ENCODE measurements at regions not wholly inside any gene's neighbourhood (a gene's known extent, or its start where the extent isn't known, plus 50 kb on each side); places are given as distances from the start of the nearest gene placed in this dataset.

DNA sequence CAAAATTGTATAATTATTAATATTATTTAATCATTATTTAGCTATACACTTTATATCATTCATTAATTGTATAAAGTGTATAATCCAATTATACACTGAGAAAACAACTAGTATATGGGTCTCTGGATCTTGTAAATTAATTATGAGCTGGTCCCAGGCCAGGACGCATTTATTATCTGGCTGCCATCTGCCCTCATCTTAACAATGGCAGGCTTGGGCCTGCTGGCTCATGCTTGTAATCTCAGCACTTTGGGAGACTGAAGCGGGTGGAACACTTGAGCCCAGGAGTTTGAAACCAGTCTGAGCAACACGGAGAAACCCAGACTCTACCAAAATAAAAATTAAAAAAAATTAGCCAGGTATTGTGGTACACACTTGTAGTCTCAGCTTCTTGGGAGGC, 502.2 kb upstream of the NRXN1 start:
- DNase-seq = no peak

DNA sequence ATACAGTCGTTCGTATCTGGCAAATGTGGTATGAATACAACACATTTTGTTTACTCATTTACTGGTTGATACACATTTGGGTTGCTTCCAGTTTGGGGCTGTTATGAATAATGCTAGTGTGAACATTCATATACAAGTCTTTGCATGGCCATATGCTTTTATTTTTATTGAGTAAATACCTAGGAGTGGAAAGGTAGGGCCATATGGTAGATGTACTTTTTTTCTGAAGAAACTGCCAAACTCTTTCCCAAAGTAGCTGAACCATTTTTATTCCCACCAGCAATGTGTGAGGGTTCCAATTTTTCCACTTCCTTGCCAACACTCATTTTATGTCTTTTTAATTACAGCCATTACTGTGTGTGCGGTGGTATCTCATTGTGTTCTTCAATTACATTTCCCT, 496.2 kb upstream of the NRXN1 start:
- DNase-seq = no peak

DNA sequence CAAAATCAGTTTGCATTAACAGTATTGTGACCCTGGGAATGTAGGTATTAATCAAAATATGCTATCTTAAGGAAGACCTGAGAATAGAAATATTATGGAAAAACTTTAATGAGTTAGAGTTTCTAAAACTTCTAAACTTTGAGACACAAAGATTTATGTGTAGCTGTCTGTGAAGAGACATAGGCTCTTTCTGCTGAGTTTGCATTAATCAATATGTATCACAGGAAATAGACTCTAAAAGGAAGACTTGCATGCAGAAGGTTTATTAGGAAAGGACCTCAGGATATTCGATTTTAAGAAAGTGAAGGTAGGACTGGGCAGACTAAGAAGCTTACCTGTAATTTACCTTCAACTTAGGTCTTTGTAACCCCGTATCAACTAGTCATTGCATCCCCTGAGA, 494.8 kb upstream of the NRXN1 start:
- no peak for DNase-seq

DNA sequence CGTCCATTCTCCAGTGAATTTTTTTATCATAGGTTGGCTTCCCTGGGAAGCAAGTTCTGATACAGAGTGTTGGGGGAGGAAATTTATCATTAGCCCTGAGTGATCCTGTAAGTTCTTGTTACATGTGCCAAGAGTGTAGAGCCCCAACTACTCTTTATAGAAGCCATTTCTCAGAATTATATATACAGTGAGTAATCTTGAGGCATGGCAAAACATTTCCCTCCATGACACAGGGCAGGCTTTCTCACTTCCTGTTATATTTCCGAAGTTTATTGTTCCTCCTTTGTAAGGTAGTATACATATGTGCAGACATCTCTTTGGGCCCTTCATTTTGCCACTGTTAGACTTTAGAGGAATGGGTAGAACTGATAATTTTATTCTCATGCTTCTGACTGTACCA, 484.7 kb upstream of the NRXN1 start:
- no peak for DNase-seq

DNA sequence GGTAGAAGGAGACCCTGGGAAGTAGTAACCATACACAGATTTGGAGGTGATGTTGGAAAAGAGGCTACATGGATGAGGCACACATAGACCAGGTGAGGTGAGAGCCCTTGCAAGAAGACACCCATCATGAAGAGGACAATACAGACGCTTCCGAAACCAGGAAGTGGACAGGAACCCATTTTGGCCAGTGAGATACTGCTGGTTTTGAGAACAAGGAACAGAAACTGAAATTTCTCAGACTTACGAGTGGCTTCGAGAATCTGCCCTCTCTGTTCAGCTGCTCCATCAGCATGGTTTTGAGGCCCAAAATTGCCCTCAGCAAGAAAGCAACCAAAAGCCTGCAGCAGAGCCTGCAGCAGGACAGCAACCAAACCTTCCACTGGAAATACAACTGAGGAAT, 479.1 kb upstream of the NRXN1 start:
- no peak for DNase-seq

DNA sequence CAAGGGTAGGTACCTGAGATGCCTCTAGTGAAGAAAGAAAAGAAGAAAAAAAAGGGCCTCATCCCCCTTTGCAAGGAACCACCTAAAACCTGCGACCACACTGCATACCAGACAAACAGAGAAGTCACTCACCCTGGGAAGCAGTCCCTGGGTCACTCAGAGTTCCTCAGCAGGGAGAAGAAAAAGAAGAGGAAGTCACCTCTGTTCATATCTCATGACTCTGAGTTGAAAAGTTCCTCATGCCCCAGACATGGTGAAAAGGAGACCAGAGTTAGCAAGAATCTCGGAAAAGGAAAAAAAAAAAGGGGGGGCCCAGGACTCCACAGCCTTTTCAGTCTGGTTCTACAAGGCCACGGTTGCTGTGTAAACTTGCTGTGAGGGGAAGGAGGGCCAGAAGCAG, 478.4 kb upstream of the NRXN1 start:
- no peak for DNase-seq

DNA sequence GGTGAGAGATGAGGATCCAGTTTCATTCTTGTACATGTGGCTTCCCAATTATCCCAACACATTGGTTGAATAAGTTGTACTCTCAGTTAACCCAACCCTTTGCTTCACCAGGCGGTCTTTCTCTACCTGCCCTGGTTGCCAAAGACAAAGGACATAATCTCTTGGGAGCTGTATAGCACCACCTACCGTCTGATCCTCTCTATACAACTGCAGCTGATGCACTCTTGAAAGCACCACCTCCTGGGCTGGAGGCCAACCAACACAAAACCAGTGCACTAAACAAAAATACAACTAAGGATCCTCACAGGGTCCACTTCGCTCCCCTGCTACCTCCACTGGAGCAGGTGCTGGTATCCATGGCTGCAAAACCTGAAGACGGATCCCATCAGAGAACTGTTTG, 473.6 kb upstream of the NRXN1 start:
- DNase-seq = no peak

DNA sequence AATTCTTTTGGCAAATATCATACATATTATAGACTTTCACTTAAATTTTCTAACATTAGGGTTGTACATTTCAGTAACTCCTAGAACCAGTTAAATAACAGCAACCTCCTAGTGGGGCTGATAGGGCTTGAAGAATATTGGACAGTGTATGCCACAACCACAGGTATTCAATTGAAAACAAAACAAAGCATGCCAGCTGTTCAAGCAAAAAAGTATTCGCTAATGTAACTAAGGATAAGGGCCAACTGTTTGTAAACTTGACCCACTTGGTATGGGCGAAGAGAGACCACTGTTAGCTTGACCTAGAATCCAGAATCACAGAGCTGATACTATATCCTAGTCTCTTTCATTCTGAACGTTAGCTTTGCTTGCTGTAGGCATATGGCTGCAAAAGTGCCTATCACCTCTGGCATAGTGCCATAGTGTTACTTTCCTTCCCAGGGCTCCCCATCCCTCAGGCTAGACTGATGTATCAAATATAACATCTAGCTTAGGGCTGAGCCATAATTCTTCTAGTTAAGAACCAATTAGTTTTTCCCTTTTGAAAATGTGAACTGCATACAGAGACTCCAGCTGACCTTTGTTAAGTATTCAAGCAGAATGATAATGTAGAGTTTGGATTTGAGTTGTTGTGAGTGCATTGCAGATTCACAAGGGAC, 458.8 kb upstream of the NRXN1 start:
- DNase-seq = no peak

DNA sequence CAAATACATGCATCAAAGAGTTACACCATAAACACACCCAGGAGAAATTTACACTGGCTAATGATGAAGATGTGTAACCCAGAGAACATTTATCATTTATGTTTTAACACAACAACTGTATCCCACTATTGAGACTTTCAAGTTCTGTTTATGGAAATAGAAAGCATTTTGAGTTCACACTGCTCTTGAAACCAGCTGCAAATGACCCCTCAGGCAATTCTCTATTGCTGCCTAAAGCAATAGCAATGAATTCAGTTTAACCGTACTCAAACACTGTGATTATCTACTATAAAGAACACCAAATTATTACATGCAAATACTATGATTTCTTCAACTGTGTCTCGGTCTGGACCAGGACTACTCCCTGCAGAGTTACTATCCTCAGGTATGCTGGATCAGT, 452.7 kb upstream of the NRXN1 start:
- DNase-seq = no peak

DNA sequence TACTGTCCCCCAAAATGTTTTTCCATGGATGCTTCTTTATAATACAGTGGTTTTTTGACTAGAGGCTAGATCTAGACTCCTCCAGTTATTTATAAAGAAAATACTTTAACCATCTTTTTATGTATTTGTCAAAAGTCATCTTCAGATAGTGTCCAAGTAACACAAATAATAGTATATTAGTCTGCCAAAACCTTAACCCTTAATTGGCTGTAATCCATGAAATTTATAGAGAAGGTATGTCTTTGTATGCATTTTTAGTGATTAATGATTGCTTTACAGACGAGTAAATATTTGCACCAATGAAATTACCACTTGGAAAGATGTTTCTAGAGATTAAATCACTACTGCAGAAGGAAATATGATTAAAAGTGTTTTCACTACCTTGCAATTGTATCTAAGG, 451.8 kb upstream of the NRXN1 start:
- DNase-seq = no peak

DNA sequence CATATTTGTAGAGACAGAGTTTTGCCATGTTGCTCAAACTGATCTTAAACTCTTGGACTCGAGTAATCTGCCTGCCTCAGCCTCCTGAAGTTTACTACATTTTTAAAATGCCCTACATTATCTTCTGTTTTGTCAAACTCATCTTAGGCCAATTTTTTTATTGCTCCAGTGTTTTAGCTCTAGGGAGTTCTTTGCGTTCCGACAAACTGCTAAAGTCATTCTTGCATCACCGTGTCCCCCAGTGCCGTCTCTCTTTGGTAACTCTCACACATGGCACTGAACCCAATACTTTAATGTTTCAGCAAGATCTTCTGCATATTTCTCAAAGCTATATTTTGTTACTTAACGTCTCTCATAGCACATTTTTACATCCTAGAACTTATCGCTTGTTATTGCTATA, 440.9 kb upstream of the NRXN1 start:
- no peak for DNase-seq

DNA sequence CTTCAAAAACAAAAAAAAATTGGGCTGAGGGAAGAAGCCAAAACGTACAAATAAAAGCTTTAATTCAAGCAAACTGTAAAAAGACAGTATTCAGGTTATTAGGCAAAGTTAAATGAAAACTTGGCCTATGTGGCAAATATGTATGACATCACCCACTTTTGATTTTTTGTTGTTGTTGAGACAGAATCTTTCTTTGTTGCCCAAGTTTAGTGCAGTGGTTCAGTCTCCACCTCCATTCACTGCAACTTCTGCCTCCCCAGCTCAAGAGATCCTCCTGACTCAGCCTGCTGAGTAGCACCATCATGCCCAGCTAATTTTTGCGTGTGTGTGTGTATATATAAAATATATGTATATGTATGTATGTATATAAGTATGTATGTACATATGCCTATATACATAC, 440.4 kb upstream of the NRXN1 start:
- DNase-seq = no peak

DNA sequence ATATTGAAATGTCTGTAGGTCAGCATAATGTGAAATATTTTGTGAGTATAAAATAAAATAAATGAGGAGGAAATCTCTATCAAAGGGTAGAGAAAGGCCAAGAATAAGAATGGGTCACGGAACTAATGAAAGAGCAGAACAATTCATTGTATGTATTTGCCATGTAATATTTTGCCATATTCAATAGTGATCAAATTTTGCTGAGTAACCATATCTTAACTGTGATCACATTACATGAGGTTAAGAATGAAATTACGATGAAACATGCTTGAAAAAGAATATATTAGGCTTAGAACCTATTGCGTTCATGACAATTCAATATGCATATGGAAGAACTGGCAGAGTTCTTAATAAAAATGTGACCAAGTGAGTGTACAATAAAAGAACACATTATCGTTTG, 437.2 kb upstream of the NRXN1 start:
- no peak for DNase-seq

DNA sequence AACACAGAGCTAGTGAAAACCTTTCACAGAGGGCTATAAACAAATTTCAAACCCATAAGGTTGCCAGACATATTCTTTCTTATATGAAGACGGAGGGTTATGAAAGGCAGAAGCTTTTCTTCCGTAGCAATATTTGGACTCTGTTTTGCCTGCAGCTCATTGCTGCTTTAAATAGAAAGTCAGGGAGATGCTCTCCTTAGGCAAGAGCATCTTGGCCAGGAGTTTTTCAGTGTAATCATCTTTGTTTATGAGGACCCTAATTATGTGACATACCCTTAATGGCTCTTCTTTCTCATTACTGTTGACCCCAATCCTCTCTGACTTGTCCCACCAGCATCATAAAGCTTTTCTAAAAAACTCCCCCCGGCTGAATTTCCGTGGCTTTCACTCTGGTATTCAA, 433.4 kb upstream of the NRXN1 start:
- no peak for DNase-seq

DNA sequence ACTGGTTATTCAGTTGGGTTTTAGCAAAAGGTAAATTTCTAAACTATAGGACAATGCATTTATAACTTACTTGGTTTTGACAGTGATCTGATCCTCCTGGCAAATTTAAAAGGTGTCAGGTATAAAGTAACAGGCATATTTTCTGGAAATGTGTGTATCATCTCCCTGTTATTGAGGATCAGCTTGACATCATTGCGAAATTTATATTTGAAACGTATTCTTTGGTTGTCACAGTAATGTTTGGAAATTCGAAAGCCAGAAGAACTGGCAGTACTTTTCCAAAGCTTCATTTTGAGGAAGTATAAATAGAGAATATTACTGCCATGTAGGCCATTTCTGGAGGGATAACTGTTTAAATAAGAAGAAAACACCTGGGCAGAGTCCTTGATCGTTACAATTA, 422.2 kb upstream of the NRXN1 start:
- DNase-seq = no peak

DNA sequence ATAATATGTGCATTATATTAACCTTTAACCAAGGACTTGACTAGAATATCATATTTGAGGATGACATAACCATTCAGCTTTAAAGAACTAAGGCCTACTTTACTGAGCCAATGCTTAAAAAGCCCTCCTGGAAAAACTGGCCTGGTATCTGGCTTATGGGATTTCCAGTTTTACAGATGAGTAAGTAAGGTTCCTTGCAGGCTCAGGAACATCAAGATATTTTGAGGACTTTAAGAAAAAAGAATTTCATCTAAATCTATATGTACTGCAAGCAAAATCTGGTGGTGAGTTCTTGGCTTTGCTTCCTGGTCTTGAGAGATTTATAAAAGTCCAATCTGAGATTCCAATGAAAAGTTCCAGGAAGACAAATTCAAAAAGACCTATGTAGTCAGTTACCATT, 417.0 kb upstream of the NRXN1 start:
- DNase-seq = no peak

DNA sequence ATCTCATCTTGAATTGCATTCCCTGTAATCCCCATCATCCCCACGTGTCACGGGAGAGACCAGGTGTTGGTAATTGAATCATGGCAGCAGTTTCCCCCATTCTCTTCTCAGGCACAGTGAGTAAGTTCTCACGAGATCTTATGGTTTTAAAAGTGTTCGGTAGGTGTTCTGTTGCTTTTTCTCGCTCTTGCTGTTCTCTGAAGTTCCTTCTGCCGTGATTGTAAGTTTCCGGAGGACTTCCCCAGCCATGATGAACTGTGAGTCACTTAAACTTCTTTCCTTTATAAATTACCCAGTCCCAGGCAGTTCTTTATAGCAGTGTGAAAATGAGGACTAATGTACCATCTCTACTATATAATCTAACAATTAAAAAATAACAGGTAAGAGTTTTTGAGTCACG, 409.9 kb upstream of the NRXN1 start:
- DNase-seq = no peak

DNA sequence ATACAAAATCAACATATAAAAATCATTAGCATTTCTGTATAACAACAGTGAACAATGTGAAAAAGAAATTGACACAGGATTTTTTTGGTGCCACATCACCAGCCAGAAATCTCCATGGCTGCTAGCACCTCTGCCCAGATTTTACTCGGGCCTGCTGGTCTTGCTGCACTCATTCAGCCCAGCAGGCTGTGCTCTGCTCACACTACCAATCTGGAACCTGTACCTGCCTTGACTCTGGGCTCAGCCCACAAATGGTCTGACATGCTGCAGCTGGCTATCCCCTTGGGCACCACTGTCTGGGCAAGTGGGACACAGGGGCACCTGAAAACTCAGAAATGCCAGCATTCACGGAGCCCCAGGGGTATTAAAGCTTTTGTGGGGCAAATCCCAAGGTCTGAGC, 392.5 kb upstream of the NRXN1 start:
- no peak for DNase-seq

DNA sequence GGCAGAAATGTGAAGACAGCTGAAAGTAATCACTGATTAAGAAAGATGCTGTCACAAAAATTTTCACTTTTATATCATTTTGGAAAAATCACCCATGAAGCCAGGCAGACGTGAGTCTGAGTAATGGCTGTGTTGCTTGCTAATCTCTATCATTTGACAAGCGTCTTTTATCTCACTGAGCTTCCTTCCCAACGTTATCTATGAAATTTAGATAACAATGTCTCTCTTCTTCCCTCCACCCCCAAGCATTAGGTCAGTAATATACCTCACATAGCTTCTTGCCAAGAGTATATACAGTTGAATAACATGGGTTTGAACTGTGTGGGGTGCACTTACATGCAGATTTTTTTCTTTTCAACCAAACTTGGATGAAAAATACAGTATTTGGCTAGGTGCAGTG, 388.6 kb upstream of the NRXN1 start:
- no peak for DNase-seq

DNA sequence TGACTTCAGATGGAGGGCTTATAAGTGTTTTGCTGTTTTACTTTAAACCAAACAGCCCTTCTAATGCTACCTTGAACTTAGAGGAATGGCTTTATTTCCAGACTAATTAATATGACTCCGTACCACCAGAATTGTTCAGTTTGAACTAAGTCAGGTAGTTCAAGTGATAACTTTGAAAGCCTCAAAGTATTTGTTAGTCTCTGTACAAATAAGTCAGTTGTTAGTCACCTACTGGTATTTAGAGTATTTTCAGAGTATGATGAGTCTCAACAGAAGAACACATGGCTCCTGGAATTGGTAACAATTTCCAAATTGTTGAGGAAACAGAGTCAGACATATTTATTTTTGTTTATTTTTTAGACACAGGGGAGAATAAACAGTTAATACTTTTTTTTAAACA, 381.8 kb upstream of the NRXN1 start:
- DNase-seq = no peak

DNA sequence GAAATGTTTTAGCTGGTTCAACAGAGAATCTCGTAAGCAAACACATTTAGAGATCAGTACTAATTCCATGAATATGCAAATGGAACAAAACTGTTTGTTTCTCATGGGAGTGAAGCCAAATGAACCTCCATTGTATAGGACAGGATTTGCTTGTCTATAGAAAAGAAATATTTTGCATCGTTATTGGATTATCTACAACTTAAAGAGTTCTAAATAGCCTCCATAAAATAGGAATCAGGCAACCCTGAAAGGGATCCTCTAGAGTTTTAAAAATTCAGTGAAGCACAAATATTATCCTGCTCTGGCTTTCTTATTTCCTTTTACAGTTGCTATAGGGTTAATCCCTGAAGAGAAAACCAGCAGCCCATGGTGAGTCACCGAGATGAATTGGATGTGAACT, 378.4 kb upstream of the NRXN1 start:
- DNase-seq = no peak

DNA sequence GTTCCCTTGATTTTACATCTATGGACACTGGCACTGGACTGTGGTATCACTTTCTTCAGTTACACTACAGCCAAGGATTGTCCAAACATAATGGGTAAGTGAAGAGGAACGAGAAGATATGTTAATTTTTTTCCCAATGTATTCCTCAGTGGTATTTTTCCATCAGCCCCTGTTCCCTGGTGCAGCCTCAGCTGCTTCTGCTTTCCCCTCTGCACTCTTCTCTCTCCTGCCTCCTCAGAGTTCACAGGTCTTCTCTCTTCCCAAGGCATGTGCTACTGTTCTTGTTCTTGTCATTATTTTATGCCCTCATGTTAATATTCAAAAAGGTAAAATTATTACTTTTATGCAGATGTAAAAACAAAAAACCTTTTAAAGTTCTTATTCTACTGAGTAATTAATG, 378.0 kb upstream of the NRXN1 start:
- DNase-seq = no peak

DNA sequence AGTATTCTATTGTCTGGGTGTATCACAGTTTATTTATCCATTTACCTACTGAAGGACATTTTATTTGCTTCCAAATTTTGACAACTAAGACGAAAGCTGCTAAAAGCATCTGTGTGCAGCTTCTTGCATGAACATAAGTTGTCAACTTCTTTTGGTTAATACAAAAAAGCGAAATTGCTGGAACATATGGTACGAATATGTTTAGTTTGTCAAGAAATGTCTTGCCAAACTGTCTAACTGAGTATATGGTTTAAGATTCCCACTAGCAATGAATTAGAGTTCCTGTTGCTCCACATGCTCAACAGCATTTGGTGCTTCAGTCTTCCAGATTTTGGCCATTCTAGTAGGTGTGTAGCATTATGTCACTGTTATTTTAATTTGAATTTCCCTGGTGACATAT, 372.3 kb upstream of the NRXN1 start:
- no peak for DNase-seq

DNA sequence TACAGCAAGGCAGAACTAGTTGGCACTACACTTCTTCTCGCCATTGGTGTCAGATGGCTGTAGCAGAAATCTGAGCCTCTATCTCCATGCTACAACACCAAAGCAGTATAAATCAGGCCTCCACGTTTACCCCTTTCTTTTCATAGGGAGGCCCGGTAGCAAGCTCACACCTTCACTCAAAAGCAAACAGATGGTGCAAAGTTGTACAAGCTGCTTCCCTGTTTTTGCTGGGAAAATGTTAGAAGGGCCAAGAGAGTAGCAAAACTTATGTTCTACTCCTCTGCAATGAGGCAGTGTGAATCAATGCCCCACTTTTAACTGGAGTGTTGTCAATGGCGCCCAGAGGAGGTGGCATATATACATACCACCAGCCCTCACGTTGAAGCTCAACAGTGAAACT, 369.6 kb upstream of the NRXN1 start:
- DNase-seq = no peak

DNA sequence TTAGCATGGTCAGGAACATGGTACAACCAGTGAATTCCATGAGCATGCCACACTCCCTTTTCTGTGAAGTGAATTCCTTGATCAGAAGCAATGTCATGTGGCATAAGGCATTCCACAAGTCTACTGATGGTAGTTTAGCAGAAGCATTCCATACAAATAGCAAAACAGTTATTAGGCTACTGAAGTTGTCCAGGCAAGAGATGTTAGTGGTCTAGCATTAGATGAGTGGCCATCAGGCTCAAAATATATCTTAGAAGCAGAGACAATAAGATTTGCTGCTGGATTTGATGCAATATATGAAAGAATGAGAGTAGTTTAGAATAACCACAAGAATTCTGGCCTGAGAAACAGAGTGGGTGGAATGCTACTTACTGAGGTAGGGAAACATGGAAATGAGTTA, 355.3 kb upstream of the NRXN1 start:
- DNase-seq = no peak

DNA sequence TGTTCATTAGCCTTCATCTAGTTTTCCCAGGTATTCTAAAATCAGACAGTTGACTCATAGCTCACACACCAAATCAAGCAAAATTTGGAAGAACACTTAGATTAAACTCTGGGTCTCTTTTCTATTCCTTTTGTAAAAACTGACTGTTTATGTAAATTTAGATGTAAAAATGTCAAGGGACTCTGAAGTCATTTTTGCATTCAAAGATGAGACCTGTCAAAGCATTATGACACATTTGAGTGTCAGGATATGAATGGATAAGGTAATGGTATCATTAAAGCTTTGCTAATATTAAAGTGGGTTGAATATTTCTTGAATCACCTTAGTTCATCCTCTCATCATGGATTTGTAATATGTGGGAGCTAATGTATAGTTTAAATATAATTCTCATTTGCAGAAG, 348.1 kb upstream of the NRXN1 start:
- no peak for DNase-seq
